GM12878 (cell line): ENCODE measurements at regions not wholly inside any gene's neighbourhood (a gene's known extent, or its start where the extent isn't known, plus 50 kb on each side); places are given as distances from the start of the nearest gene placed in this dataset.

ENCODE experiments used
- ATAC-seq: fragments of 200-7000 bp; cut with Tn5 transposase; 3 replicates; pipeline ENCODE4 v1.9.1; 2020; ENCODE audit warnings: mild to moderate bottlenecking, moderate library complexity
- BruUV-seq: library from RNA; stranded (reverse); fragments of 400-500 nt; replicated peaks from 2 replicates; lab custom pipeline; 2021; lab: Mats Ljungman, UMichigan
- CTCF ChIA-PET: fragments of 300-600 bp; sonication (Branson Sonifier 250); formaldehyde crosslinking; extraction: SDS; loops from one replicate; lab custom pipeline; 2021; ENCODE audit warnings: inconsistent platforms; lab: Yijun Ruan, JAX
- POLR2A ChIA-PET: fragments of 350-600 bp; formaldehyde crosslinking; extraction: SDS; loops from one replicate; lab custom pipeline; 2021; ENCODE audit warnings: inconsistent platforms; lab: Charles Lee
- RAD21 ChIA-PET: fragments of 300-600 bp; sonication (Branson Sonifier 250); formaldehyde crosslinking; loops from one replicate; lab custom pipeline; 2023; ENCODE audit warnings: antibody characterized with exemption; ENCODE audit not compliant: unreplicated experiment; lab: Charles Lee
- SMC1A ChIA-PET: fragments of 300-600 bp; sonication (Branson Sonifier 250); formaldehyde crosslinking; loops from one replicate; lab custom pipeline; 2023; ENCODE audit not compliant: unreplicated experiment, uncharacterized antibody; lab: Charles Lee
- DNase-seq: peaks from one replicate; pipeline ENCODE4 v3.0.0-alpha.2; 2011; ENCODE audit warnings: low read depth, low spot score
- FAIRE-seq: peaks from 3 replicates; lab custom pipeline; 2011; peaks lifted over from hg19 to GRCh38; lab: Jason Lieb, UNC
- H2AFZ ChIP-seq: 2 replicates; pipeline ENCODE4 v1.6.0; 2011; ENCODE audit warnings: low read depth, low read length, control low read depth; ENCODE audit not compliant: control insufficient read depth
- H3K27ac ChIP-seq: 2 replicates; pipeline ENCODE4 v1.5.1; 2011; ENCODE audit warnings: control low read depth; ENCODE audit not compliant: control insufficient read depth, insufficient read depth
- H3K27me3 ChIP-seq, 2 experiments: replicated peaks in 1 of 2; 2 replicates each; pipeline versions ENCODE4 v1.6.0 to v1.6.1; 2011; ENCODE audit warnings: low read length in 1 of 2; ENCODE audit not compliant: control insufficient read depth in 2 of 2, insufficient read depth in 2 of 2
- H3K36me3 ChIP-seq, 2 experiments: 2 replicates each; pipeline ENCODE4 v1.5.1; 2011; ENCODE audit warnings: low read length in 1 of 2; ENCODE audit not compliant: control insufficient read depth in 2 of 2, insufficient read depth in 2 of 2
- H3K4me1 ChIP-seq: 2 replicates; pipeline ENCODE4 v1.6.1; 2011; ENCODE audit warnings: mild to moderate bottlenecking, low read length, moderate library complexity, mixed read lengths; ENCODE audit not compliant: control insufficient read depth, insufficient read depth
- H3K4me2 ChIP-seq: 2 replicates; pipeline ENCODE4 v1.6.0; 2011; ENCODE audit warnings: control low read depth; ENCODE audit not compliant: control insufficient read depth, insufficient read depth
- H3K4me3 ChIP-seq: fragments of 200-600 bp; sonication (generic); 2 replicates; pipeline ENCODE4 v1.5.1; 2016
- H3K79me2 ChIP-seq: 2 replicates; pipeline ENCODE4 v1.6.0; 2011; ENCODE audit warnings: low read length; ENCODE audit not compliant: control insufficient read depth, insufficient read depth
- H3K9ac ChIP-seq: 2 replicates; pipeline ENCODE4 v1.8.0; 2011; ENCODE audit warnings: low read length, control low read depth, mixed read lengths; ENCODE audit not compliant: control insufficient read depth, insufficient read depth
- H3K9me3 ChIP-seq: replicated peaks from 3 replicates; pipeline ENCODE4 v1.5.1; 2011; ENCODE audit warnings: mild to moderate bottlenecking, low read length; ENCODE audit not compliant: control insufficient read depth, insufficient read depth
- H4K20me1 ChIP-seq: 2 replicates; pipeline ENCODE4 v1.6.0; 2011; ENCODE audit not compliant: control insufficient read depth, insufficient read depth
- HDAC6 ChIP-seq: fragments of 200-600 bp; sonication (generic); IDR thresholded peaks from one replicate; pipeline ENCODE4 v1.8.0; 2017; ENCODE audit warnings: antibody characterized with exemption; ENCODE audit not compliant: unreplicated experiment
- KDM1A ChIP-seq: fragments of 200-600 bp; sonication (generic); IDR thresholded peaks from 2 replicates; pipeline ENCODE4 v1.6.1; 2016; ENCODE audit warnings: borderline replicate concordance
- MYB ChIP-seq: fragments of 150-350 bp; IDR thresholded peaks from 2 replicates; pipeline ENCODE4 v1.6.1; 2014; ENCODE audit warnings: mild to moderate bottlenecking, low read depth, low read length, borderline replicate concordance
- NFIC ChIP-seq: IDR thresholded peaks from 2 replicates; pipeline ENCODE4 v1.6.1; 2012; ENCODE audit warnings: low read depth, mild to moderate bottlenecking, inconsistent platforms, low read length, moderate library complexity
- NFYA ChIP-seq: IDR thresholded peaks from 2 replicates; pipeline ENCODE4 v1.6.1; 2011; ENCODE audit warnings: low read depth, mild to moderate bottlenecking, low read length, improper control_type of control experiment, borderline replicate concordance
- ZZZ3 ChIP-seq: IDR thresholded peaks from 2 replicates; pipeline ENCODE4 v1.6.1; 2011; ENCODE audit warnings: low read depth; ENCODE audit not compliant: control insufficient read depth, insufficient read length
- WGBS: methylation state at CpG from one replicate; pipeline ENCODE4 v1.1.6; 2016; ENCODE audit warnings: low lambda C conversion rate; ENCODE audit not compliant: insufficient replicate concordance, insufficient coverage; ENCODE audit errors: missing lambda C conversion rate; 5-methylcytosine and 5-hydroxymethylcytosine counted together
- in situ Hi-C: fragments of 300-500 bp; cut with MboI; formaldehyde crosslinking; loops from 9 replicates; pipeline ENCODE4 v1.14.3; 2018; ENCODE audit warnings: mixed read lengths
- intact Hi-C: fragments of 100-400 bp; cut with micrococcal nuclease; formaldehyde crosslinking; loops from one replicate; pipeline ENCODE4 v1.14.2; 2022; ENCODE audit not compliant: unreplicated experiment
- TF ChIP-seq, protein P1 (sequence below): fragments of 450-650 bp; IDR thresholded peaks from 2 replicates; pipeline ENCODE4 v1.6.1; 2016; ENCODE audit warnings: mild to moderate bottlenecking, moderate library complexity, borderline replicate concordance
- TF ChIP-seq, protein P2 (sequence below): IDR thresholded peaks from 2 replicates; pipeline ENCODE4 v1.6.1; 2012; ENCODE audit warnings: improper control_type of control experiment, low read depth, low read length; ENCODE audit not compliant: insufficient replicate concordance

DNA sequence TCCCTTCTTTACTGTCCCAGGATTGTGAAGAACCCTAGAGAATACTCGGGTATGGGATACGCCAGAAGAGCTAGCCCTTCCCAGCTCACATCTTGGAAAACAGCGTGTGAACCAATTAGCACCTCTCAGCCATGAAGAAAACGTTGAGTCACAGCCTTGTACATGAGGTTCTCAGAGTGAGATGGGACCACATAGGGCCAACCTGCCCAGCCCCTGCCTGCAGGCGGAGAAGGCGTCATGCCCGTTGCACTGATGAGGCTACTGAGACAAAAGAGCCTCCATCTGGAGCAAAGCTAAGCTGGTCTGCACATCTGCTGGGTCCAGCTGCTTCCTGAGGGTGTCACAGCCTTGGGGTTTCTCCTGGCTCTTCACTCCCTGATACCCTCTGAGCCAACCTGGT, 92.2 kb downstream of the LBH start:
- H3K4me3 ChIP-seq = no peak overlapping the region
- ChIA-PET CTCF (interaction anchor here (0.6 to 2.3 kb wide), 8 partner anchors 11 to 388 kb away, joined by 3 to 7 read pairs (median 4); no protein-coding TSS in a partner anchor), POLR2A (interaction anchor here (0.6 to 1.7 kb wide), 5 partner anchors 13 to 106 kb away, joined by 3 to 7 read pairs (median 4); no protein-coding TSS in a partner anchor), RAD21 (interaction anchor here (0.9 to 4.2 kb wide), 4 partner anchors 11 to 36 kb away, joined by 3 to 22 read pairs (median 4); no protein-coding TSS in a partner anchor), SMC1A (interaction anchor here (1.1 to 5.5 kb wide), 8 partner anchors 12 to 182 kb away, joined by 3 to 39 read pairs (median 3); no protein-coding TSS in a partner anchor)
- no peak overlapping the region for H2AFZ ChIP-seq
- H3K79me2 ChIP-seq = no peaks in the 10 kb centered on the region
- FAIRE-seq = no peak
- H3K36me3 ChIP-seq = no peaks in the 10 kb centered on the region
- H3K27me3 ChIP-seq = no peaks in the 10 kb centered on the region
- no peak overlapping the region for H3K4me2 ChIP-seq
- H3K4me1 ChIP-seq = peaks cover 15% of the 10 kb centered on the region
- no TSS peak for BruUV-seq
- TF ChIP-seq NFIC (no peak), ZZZ3 (no peak), HDAC6 (no peak), NFYA (no peak), MYB (no peak), KDM1A (no peak)
- TF ChIP-seq, protein P1, sequence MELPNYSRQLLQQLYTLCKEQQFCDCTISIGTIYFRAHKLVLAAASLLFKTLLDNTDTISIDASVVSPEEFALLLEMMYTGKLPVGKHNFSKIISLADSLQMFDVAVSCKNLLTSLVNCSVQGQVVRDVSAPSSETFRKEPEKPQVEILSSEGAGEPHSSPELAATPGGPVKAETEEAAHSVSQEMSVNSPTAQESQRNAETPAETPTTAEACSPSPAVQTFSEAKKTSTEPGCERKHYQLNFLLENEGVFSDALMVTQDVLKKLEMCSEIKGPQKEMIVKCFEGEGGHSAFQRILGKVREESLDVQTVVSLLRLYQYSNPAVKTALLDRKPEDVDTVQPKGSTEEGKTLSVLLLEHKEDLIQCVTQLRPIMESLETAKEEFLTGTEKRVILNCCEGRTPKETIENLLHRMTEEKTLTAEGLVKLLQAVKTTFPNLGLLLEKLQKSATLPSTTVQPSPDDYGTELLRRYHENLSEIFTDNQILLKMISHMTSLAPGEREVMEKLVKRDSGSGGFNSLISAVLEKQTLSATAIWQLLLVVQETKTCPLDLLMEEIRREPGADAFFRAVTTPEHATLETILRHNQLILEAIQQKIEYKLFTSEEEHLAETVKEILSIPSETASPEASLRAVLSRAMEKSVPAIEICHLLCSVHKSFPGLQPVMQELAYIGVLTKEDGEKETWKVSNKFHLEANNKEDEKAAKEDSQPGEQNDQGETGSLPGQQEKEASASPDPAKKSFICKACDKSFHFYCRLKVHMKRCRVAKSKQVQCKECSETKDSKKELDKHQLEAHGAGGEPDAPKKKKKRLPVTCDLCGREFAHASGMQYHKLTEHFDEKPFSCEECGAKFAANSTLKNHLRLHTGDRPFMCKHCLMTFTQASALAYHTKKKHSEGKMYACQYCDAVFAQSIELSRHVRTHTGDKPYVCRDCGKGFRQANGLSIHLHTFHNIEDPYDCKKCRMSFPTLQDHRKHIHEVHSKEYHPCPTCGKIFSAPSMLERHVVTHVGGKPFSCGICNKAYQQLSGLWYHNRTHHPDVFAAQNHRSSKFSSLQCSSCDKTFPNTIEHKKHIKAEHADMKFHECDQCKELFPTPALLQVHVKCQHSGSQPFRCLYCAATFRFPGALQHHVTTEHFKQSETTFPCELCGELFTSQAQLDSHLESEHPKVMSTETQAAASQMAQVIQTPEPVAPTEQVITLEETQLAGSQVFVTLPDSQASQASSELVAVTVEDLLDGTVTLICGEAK = no peak
- TF ChIP-seq, protein P2, sequence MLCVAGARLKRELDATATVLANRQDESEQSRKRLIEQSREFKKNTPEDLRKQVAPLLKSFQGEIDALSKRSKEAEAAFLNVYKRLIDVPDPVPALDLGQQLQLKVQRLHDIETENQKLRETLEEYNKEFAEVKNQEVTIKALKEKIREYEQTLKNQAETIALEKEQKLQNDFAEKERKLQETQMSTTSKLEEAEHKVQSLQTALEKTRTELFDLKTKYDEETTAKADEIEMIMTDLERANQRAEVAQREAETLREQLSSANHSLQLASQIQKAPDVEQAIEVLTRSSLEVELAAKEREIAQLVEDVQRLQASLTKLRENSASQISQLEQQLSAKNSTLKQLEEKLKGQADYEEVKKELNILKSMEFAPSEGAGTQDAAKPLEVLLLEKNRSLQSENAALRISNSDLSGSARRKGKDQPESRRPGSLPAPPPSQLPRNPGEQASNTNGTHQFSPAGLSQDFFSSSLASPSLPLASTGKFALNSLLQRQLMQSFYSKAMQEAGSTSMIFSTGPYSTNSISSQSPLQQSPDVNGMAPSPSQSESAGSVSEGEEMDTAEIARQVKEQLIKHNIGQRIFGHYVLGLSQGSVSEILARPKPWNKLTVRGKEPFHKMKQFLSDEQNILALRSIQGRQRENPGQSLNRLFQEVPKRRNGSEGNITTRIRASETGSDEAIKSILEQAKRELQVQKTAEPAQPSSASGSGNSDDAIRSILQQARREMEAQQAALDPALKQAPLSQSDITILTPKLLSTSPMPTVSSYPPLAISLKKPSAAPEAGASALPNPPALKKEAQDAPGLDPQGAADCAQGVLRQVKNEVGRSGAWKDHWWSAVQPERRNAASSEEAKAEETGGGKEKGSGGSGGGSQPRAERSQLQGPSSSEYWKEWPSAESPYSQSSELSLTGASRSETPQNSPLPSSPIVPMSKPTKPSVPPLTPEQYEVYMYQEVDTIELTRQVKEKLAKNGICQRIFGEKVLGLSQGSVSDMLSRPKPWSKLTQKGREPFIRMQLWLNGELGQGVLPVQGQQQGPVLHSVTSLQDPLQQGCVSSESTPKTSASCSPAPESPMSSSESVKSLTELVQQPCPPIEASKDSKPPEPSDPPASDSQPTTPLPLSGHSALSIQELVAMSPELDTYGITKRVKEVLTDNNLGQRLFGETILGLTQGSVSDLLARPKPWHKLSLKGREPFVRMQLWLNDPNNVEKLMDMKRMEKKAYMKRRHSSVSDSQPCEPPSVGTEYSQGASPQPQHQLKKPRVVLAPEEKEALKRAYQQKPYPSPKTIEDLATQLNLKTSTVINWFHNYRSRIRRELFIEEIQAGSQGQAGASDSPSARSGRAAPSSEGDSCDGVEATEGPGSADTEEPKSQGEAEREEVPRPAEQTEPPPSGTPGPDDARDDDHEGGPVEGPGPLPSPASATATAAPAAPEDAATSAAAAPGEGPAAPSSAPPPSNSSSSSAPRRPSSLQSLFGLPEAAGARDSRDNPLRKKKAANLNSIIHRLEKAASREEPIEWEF = no peak
- in situ Hi-C loops (no loop called here), intact Hi-C loops (no loop called here)
- H3K27ac ChIP-seq = no peak overlapping the region
- no peak for ATAC-seq
- H3K9me3 ChIP-seq = no peaks in the 10 kb centered on the region; the same call in 2 of the 3 replicates
- no peak overlapping the region for H3K9ac ChIP-seq
- no peak for DNase-seq
- no peaks in the 10 kb centered on the region for H4K20me1 ChIP-seq
- WGBS = 90% methylated on average over 7 of the region's 7 CpGs
